ENCODE measurements at regions not wholly inside any gene's neighbourhood (a gene's known extent, or its start where the extent isn't known, plus 50 kb on each side); places are given as distances from the start of the nearest gene placed in this dataset.
A peak's percentile ranks its signal among the peaks of the same experiment; 100 is the strongest.

- ChIA-PET POLR2A (no interaction called here), CTCF (no interaction called here)
- ATAC-seq (ENCODE audit: low read depth), result no peak
- peak overlapping the region; percentile 1 for H2AFZ ChIP-seq (ENCODE audit: insufficient read depth, low read depth, low read length, poor library complexity, severe bottlenecking)
- DNase-seq, result no peak
- WGBS (ENCODE audit: insufficient coverage), result no CpG with 5 or more reads among the region's 2 CpGs
- H3K9ac ChIP-seq (ENCODE audit: low read length), result no peak overlapping the region
- H3K4me1 Mint-ChIP-seq, result peaks cover 7% of the 10 kb centered on the region
- H3K27me3 ChIP-seq (replicated peaks in 1 of 4; ENCODE audit: control extremely low read depth in 1 of 4, control insufficient read depth in 3 of 4, insufficient read depth in 4 of 4, low read length in 3 of 4), result no peaks in the 10 kb centered on the region
- no peaks in the 10 kb centered on the region for H3K79me2 ChIP-seq (ENCODE audit: control insufficient read depth, insufficient read depth, low read length)
- H3K9me3 Mint-ChIP-seq (ENCODE audit: insufficient read depth), result no peaks in the 10 kb centered on the region
- peaks cover 0 to 5% of the 10 kb centered on the region in 2 donors for H3K4me1 ChIP-seq (ENCODE audit: control insufficient read depth in 2 of 2, insufficient read depth in 2 of 2, low read length in 2 of 2)
- H3K4me3 Mint-ChIP-seq, result peak overlapping the region; percentile 15
- H3K27me3 Mint-ChIP-seq, result peaks cover 16% of the 10 kb centered on the region
- intact Hi-C loops (cut with micrococcal nuclease), result no loop called here
- H4K20me1 ChIP-seq (ENCODE audit: control insufficient read depth, insufficient read depth, low read length, poor library complexity, severe bottlenecking), result no peaks in the 10 kb centered on the region
- H3K27ac ChIP-seq (ENCODE audit: low read length in 2 of 2), result no peak overlapping the region
- H3K4me2 ChIP-seq (replicated peaks; ENCODE audit: low read depth, low read length, poor library complexity, severe bottlenecking), result peak overlapping the region; percentile 16
- no peaks in the 10 kb centered on the region for H3K36me3 ChIP-seq (replicated peaks in 1 of 2; ENCODE audit: control extremely low read depth in 1 of 2, control insufficient read depth in 1 of 2, extremely low read depth in 1 of 2, insufficient read depth in 2 of 2, low read length in 1 of 2)
- H3K4me3 ChIP-seq (ENCODE audit: control extremely low read depth in 1 of 5, extremely low read depth in 1 of 5, insufficient read depth in 1 of 5, low read depth in 2 of 5, low read length in 4 of 5), result no peak overlapping the region
- H3K27ac Mint-ChIP-seq, result no peak overlapping the region
- TF ChIP-seq EZH2 (IDR thresholded peaks at IDR 0.05; ENCODE audit: borderline replicate concordance, insufficient read depth, low read depth, low read length, poor library complexity, severe bottlenecking) (no peak), CTCF (IDR thresholded peaks at IDR 0.05) (no peak)
- no peaks in the 10 kb centered on the region for H3K9me3 ChIP-seq (ENCODE audit: control extremely low read depth in 1 of 3, control insufficient read depth in 2 of 3, insufficient read depth in 1 of 3, low read length in 2 of 3)
Measured at GRCh38 chr2:58614219-58614618, 373.1 kb upstream of the FANCL start.

GRCh38 chr2:58612973-58613372 is 371.8 kb upstream of the FANCL start:
- Mint-ChIP-seq H3K4me3 (no peak overlapping the region), H3K27ac (no peak overlapping the region), H3K27me3 (peaks cover 17% of the 10 kb centered on the region), H3K9me3 (ENCODE audit: insufficient read depth) (no peaks in the 10 kb centered on the region), H3K4me1 (peaks cover 7% of the 10 kb centered on the region)
- Histone ChIP-seq H2AFZ (ENCODE audit: insufficient read depth, low read depth, low read length, poor library complexity, severe bottlenecking) (peak overlapping the region; percentile 36), H3K27me3 (replicated peaks in 1 of 4; ENCODE audit: control extremely low read depth in 1 of 4, control insufficient read depth in 3 of 4, insufficient read depth in 4 of 4, low read length in 3 of 4) (no peaks in the 10 kb centered on the region), H3K36me3 (replicated peaks in 1 of 2; ENCODE audit: control extremely low read depth in 1 of 2, control insufficient read depth in 1 of 2, extremely low read depth in 1 of 2, insufficient read depth in 2 of 2, low read length in 1 of 2) (no peaks in the 10 kb centered on the region), H4K20me1 (ENCODE audit: control insufficient read depth, insufficient read depth, low read length, poor library complexity, severe bottlenecking) (no peaks in the 10 kb centered on the region), H3K79me2 (ENCODE audit: control insufficient read depth, insufficient read depth, low read length) (no peaks in the 10 kb centered on the region), H3K4me1 (ENCODE audit: control insufficient read depth in 2 of 2, insufficient read depth in 2 of 2, low read length in 2 of 2) (peaks cover 0 to 5% of the 10 kb centered on the region in 2 donors), H3K27ac (ENCODE audit: low read length in 2 of 2) (no peak overlapping the region), H3K9me3 (ENCODE audit: control extremely low read depth in 1 of 3, control insufficient read depth in 2 of 3, insufficient read depth in 1 of 3, low read length in 2 of 3) (no peaks in the 10 kb centered on the region), H3K4me2 (replicated peaks; ENCODE audit: low read depth, low read length, poor library complexity, severe bottlenecking) (no peak overlapping the region), H3K9ac (ENCODE audit: low read length) (no peak overlapping the region), H3K4me3 (ENCODE audit: control extremely low read depth in 1 of 5, extremely low read depth in 1 of 5, insufficient read depth in 1 of 5, low read depth in 2 of 5, low read length in 4 of 5) (no peak overlapping the region)
- ATAC-seq (ENCODE audit: low read depth), result no peak
- TF ChIP-seq CTCF (IDR thresholded peaks at IDR 0.05) (no peak), EZH2 (IDR thresholded peaks at IDR 0.05; ENCODE audit: borderline replicate concordance, insufficient read depth, low read depth, low read length, poor library complexity, severe bottlenecking) (no peak)
- intact Hi-C loops (cut with micrococcal nuclease), result no loop called here
- CTCF ChIA-PET, result no interaction called here
- no peak for DNase-seq
- POLR2A ChIA-PET, result no interaction called here
- 48% methylated on average over 2 of the region's 6 CpGs for WGBS (ENCODE audit: insufficient coverage)
